ENCODE measurements at regions not wholly inside any gene's neighbourhood (a gene's known extent, or its start where the extent isn't known, plus 50 kb on each side); places are given as distances from the start of the nearest gene placed in this dataset.

GRCh38 chr21:28811860-28812259 lies 180.8 kb downstream of the LTN1 start:
- Histone ChIP-seq H3K4me3 (no peak overlapping the region), H3K27me3 (no peaks in the 10 kb centered on the region), H3K9me3 (no peaks in the 10 kb centered on the region), H3K4me1 (no peaks in the 10 kb centered on the region), H3K36me3 (replicated peaks in 1 of 2; ENCODE audit: insufficient read depth in 1 of 2, low read depth in 2 of 2) (no peaks in the 10 kb centered on the region), H3K27ac (no peak overlapping the region)
- 69 to 71% methylated on average over 3 of the region's 3 CpGs for WGBS, 2 donors
- ATAC-seq (no peak), DNase-seq (no peak)
- intact Hi-C loops (cut with DNase I), result no loop called here
- TF ChIP-seq POLR2A (IDR thresholded peaks at IDR 0.05) (no peak), CTCF (IDR thresholded peaks at IDR 0.05) (no peak)

GRCh38 chr21:28810826-28811524 lies 181.7 kb downstream of the LTN1 start:
- no peak for ATAC-seq
- 93 to 95% methylated on average over 3 of the region's 3 CpGs for WGBS, 2 donors
- intact Hi-C loops (cut with DNase I), result no loop called here

GRCh38 chr21:28805885-28806284 lies 186.8 kb downstream of the LTN1 start:
- peak; percentile 35 for ATAC-seq
- Histone ChIP-seq H3K36me3 (replicated peaks in 1 of 2; ENCODE audit: insufficient read depth in 1 of 2, low read depth in 2 of 2) (no peaks in the 10 kb centered on the region), H3K4me3 (no peak overlapping the region), H3K27me3 (no peaks in the 10 kb centered on the region), H3K4me1 (no peaks in the 10 kb centered on the region), H3K27ac (no peak overlapping the region), H3K9me3 (no peaks in the 10 kb centered on the region)
- TF ChIP-seq POLR2A (IDR thresholded peaks at IDR 0.05), result no peak
- TF ChIP-seq CTCF (IDR thresholded peaks at IDR 0.05), result no peak
- intact Hi-C loops (cut with DNase I), result no loop called here
- DNase-seq, result peak in 1 of 4 donors; percentile 15
- WGBS, 2 donors, result 64 to 72% methylated on average over 4 of the region's 4 CpGs

More at GRCh38 chr21:28810826-28811524, 181.7 kb downstream of the LTN1 start:
- Histone ChIP-seq H3K27me3 (no peaks in the 10 kb centered on the region), H3K9me3 (no peaks in the 10 kb centered on the region), H3K4me1 (no peaks in the 10 kb centered on the region), H3K4me3 (no peak overlapping the region), H3K27ac (no peak overlapping the region), H3K36me3 (replicated peaks in 1 of 2; ENCODE audit: insufficient read depth in 1 of 2, low read depth in 2 of 2) (no peaks in the 10 kb centered on the region)
- no peak for DNase-seq
- TF ChIP-seq CTCF (IDR thresholded peaks at IDR 0.05), result no peak
- TF ChIP-seq POLR2A (IDR thresholded peaks at IDR 0.05), result no peak

- H3K9me3 ChIP-seq, result no peaks in the 10 kb centered on the region
- TF ChIP-seq CTCF (IDR thresholded peaks at IDR 0.05) (no peak), POLR2A (IDR thresholded peaks at IDR 0.05) (no peak)
- no peaks in the 10 kb centered on the region for H3K4me1 ChIP-seq
- no peak for DNase-seq
- no peaks in the 10 kb centered on the region for H3K36me3 ChIP-seq (replicated peaks in 1 of 2; ENCODE audit: insufficient read depth in 1 of 2, low read depth in 2 of 2)
- 86 to 90% methylated on average over 3 of the region's 3 CpGs for WGBS, 2 donors
- no peak overlapping the region for H3K27ac ChIP-seq
- ATAC-seq, result no peak
- H3K4me3 ChIP-seq, result no peak overlapping the region
- no peaks in the 10 kb centered on the region for H3K27me3 ChIP-seq
- intact Hi-C loops (cut with DNase I), result no loop called here
These were observed 188.5 kb downstream of the LTN1 start for GRCh38 chr21:28804089-28804670.

GRCh38 chr21:28801906-28802305 lies 190.8 kb downstream of the LTN1 start:
- Histone ChIP-seq H3K9me3 (no peaks in the 10 kb centered on the region), H3K27ac (no peak overlapping the region), H3K4me3 (no peak overlapping the region), H3K36me3 (replicated peaks in 1 of 2; ENCODE audit: insufficient read depth in 1 of 2, low read depth in 2 of 2) (no peaks in the 10 kb centered on the region), H3K4me1 (no peaks in the 10 kb centered on the region), H3K27me3 (no peaks in the 10 kb centered on the region)
- WGBS, 2 donors, result 87 to 95% methylated on average over 1 of the region's 1 CpG
- ATAC-seq, result no peak
- DNase-seq, result no peak
- intact Hi-C loops (cut with DNase I), result no loop called here
- TF ChIP-seq CTCF (IDR thresholded peaks at IDR 0.05) (no peak), POLR2A (IDR thresholded peaks at IDR 0.05) (no peak)
